ENCODE measurements at regions not wholly inside any gene's neighbourhood (a gene's known extent, or its start where the extent isn't known, plus 50 kb on each side); places are given as distances from the start of the nearest gene placed in this dataset.

DNA sequence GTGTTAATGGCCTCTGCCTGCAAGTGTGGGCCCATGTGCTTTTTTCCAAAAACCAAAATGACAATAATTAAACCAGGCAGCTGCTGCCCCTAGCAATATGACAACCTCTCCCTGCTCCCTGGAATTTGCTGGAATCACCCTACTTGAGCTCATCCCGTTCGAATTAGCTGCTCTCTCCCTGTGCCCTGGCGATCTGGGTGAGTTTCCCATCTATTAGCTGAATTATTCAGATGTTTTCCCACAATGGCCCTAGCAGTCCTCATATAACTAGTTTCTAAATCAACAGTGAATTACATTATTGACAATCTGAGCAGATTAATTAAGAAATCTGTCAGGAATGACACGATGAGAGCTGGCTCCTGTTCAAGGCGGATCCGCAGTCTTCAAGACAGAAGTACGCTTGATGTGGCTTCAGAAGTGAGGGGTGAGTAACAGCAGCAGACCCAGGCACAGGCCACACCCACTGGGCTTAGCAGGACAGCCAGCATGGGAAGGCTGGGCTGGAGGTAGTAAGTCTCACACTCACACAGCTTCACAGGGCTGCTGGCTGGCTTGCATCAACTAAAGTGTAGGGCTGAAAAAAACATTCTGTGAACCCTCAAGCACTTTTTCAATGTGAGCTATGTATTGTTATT lies 366.2 kb upstream of the ID2 start:
- no peaks in the 10 kb centered on the region for H3K36me3 ChIP-seq (ENCODE audit: control insufficient read depth in 2 of 2, insufficient read depth in 1 of 2, low read length in 2 of 2)
- no peak overlapping the region for H3K4me3 ChIP-seq (ENCODE audit: low read depth, low read length)
- ChIA-PET POLR2A (interaction anchor here (0.5 to 1.5 kb wide), 2 partner anchors 59 to 366 kb away, joined by 3 to 6 read pairs; partner anchors contain the start of gene ID2), CTCF (interaction anchor here (1.1 kb wide), 1 partner anchor 9 kb away, joined by 3 read pairs; no protein-coding TSS in a partner anchor)
- TF ChIP-seq TRIM28 (IDR thresholded peaks at IDR 0.05; ENCODE audit: borderline replicate concordance, low read length), result 0 out of 2 replicates have a peak, but pooled peaks have one; percentile 13
- no peak for TF ChIP-seq BCL11B (tag by site-specific recombination; IDR thresholded peaks at IDR 0.05; ENCODE audit: low read depth)
- no peak overlapping the region for H3K27ac ChIP-seq (ENCODE audit: extremely low read depth, low read depth, low read length)
- H3K4me1 ChIP-seq (ENCODE audit: control insufficient read depth, insufficient read depth, low read length), result peaks cover 3% of the 10 kb centered on the region; the same call in 1 of the 2 replicates
- H3K9me3 ChIP-seq (ENCODE audit: control insufficient read depth, insufficient read depth, low read depth, low read length), result no peaks in the 10 kb centered on the region

DNA sequence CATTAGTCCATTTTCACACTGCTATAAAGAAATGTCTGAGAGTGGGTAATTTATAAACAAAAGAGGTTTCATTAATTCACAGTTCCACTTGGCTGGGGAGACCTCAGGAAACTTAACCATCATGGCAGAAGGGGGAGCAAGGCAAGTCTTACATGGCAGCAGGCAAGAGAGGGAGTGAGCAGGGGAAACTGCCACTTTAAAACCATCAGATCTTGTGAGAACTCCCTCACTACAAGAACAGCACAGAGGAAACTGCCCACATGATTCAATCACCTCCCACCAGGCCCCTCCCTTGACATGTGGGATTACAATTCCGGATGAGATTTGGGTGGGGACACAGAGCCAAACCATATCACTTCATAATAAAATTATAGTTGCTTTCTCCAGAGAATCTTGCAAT lies 365.5 kb upstream of the ID2 start:
- Histone ChIP-seq H3K9me3 (ENCODE audit: control insufficient read depth, insufficient read depth, low read depth, low read length) (no peaks in the 10 kb centered on the region), H3K36me3 (ENCODE audit: control insufficient read depth in 2 of 2, insufficient read depth in 1 of 2, low read length in 2 of 2) (no peaks in the 10 kb centered on the region), H3K4me1 (ENCODE audit: control insufficient read depth, insufficient read depth, low read length) (peaks cover 3% of the 10 kb centered on the region; the same call in 1 of the 2 replicates), H3K27ac (ENCODE audit: extremely low read depth, low read depth, low read length) (no peak overlapping the region), H3K4me3 (ENCODE audit: low read depth, low read length) (no peak overlapping the region)
- TF ChIP-seq, protein P1, sequence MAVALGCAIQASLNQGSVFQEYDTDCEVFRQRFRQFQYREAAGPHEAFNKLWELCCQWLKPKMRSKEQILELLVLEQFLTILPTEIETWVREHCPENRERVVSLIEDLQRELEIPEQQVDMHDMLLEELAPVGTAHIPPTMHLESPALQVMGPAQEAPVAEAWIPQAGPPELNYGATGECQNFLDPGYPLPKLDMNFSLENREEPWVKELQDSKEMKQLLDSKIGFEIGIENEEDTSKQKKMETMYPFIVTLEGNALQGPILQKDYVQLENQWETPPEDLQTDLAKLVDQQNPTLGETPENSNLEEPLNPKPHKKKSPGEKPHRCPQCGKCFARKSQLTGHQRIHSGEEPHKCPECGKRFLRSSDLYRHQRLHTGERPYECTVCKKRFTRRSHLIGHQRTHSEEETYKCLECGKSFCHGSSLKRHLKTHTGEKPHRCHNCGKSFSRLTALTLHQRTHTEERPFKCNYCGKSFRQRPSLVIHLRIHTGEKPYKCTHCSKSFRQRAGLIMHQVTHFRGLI (tag by site-specific recombination; IDR thresholded peaks at IDR 0.05), result no peak
- TF ChIP-seq SETDB1 (IDR thresholded peaks at IDR 0.05; ENCODE audit: insufficient read length, low read length), result peak; percentile 38
- CTCF ChIA-PET, result no interaction called here
- POLR2A ChIA-PET, result interaction anchor here (1.5 kb wide), 1 partner anchor 366 kb away, joined by 6 read pairs; the partner anchor contains the start of gene ID2

DNA sequence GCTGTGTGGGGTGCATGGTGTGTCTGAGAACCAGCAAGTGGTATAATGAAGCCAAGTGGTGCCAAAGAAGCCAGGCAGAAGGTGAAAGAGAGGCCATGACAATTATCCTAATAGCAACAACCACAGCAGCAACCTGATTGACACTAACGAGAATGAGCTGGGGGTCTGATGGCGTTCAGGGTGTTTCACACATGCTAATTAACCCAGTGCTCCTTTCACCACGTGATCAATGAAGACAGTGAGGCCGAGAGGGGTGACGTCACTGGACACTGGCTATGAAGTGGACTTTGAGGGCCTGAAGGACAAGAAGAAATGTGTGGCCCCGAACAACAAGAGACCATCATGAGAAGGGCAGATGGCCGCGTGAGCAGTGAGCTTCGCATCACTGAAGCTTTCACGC lies 364.4 kb upstream of the ID2 start:
- Histone ChIP-seq H3K4me1 (ENCODE audit: control insufficient read depth, insufficient read depth, low read length) (peaks cover 3% of the 10 kb centered on the region; the same call in 1 of the 2 replicates), H3K36me3 (ENCODE audit: control insufficient read depth in 2 of 2, insufficient read depth in 1 of 2, low read length in 2 of 2) (no peaks in the 10 kb centered on the region), H3K4me3 (ENCODE audit: low read depth, low read length) (no peak overlapping the region), H3K9me3 (ENCODE audit: control insufficient read depth, insufficient read depth, low read depth, low read length) (no peaks in the 10 kb centered on the region), H3K27ac (ENCODE audit: extremely low read depth, low read depth, low read length) (no peak overlapping the region)
- CTCF ChIA-PET, result no interaction called here
- POLR2A ChIA-PET, result no interaction called here
- TF ChIP-seq, protein P2, sequence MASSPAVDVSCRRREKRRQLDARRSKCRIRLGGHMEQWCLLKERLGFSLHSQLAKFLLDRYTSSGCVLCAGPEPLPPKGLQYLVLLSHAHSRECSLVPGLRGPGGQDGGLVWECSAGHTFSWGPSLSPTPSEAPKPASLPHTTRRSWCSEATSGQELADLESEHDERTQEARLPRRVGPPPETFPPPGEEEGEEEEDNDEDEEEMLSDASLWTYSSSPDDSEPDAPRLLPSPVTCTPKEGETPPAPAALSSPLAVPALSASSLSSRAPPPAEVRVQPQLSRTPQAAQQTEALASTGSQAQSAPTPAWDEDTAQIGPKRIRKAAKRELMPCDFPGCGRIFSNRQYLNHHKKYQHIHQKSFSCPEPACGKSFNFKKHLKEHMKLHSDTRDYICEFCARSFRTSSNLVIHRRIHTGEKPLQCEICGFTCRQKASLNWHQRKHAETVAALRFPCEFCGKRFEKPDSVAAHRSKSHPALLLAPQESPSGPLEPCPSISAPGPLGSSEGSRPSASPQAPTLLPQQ (tag by site-specific recombination; IDR thresholded peaks at IDR 0.05), result no peak
- no peak for TF ChIP-seq ZNF585B (tag by site-specific recombination; IDR thresholded peaks at IDR 0.05)
- TF ChIP-seq, protein P3, sequence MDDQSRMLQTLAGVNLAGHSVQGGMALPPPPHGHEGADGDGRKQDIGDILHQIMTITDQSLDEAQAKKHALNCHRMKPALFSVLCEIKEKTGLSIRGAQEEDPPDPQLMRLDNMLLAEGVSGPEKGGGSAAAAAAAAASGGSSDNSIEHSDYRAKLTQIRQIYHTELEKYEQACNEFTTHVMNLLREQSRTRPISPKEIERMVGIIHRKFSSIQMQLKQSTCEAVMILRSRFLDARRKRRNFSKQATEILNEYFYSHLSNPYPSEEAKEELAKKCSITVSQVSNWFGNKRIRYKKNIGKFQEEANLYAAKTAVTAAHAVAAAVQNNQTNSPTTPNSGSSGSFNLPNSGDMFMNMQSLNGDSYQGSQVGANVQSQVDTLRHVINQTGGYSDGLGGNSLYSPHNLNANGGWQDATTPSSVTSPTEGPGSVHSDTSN (CRISPR knock-in tag; IDR thresholded peaks at IDR 0.05), result no peak
- TF ChIP-seq, protein P4, sequence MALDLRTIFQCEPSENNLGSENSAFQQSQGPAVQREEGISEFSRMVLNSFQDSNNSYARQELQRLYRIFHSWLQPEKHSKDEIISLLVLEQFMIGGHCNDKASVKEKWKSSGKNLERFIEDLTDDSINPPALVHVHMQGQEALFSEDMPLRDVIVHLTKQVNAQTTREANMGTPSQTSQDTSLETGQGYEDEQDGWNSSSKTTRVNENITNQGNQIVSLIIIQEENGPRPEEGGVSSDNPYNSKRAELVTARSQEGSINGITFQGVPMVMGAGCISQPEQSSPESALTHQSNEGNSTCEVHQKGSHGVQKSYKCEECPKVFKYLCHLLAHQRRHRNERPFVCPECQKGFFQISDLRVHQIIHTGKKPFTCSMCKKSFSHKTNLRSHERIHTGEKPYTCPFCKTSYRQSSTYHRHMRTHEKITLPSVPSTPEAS (tag by site-specific recombination; IDR thresholded peaks at IDR 0.05), result no peak
- TF ChIP-seq BCL11B (tag by site-specific recombination; IDR thresholded peaks at IDR 0.05; ENCODE audit: low read depth), result no peak
- TF ChIP-seq, protein P5, sequence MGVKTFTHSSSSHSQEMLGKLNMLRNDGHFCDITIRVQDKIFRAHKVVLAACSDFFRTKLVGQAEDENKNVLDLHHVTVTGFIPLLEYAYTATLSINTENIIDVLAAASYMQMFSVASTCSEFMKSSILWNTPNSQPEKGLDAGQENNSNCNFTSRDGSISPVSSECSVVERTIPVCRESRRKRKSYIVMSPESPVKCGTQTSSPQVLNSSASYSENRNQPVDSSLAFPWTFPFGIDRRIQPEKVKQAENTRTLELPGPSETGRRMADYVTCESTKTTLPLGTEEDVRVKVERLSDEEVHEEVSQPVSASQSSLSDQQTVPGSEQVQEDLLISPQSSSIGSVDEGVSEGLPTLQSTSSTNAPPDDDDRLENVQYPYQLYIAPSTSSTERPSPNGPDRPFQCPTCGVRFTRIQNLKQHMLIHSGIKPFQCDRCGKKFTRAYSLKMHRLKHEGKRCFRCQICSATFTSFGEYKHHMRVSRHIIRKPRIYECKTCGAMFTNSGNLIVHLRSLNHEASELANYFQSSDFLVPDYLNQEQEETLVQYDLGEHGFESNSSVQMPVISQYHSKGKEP (tag by site-specific recombination; IDR thresholded peaks at IDR 0.05), result no peak
- TF ChIP-seq ZBTB20 (tag by site-specific recombination; IDR thresholded peaks at IDR 0.05), result no peak
- TF ChIP-seq, protein P6, sequence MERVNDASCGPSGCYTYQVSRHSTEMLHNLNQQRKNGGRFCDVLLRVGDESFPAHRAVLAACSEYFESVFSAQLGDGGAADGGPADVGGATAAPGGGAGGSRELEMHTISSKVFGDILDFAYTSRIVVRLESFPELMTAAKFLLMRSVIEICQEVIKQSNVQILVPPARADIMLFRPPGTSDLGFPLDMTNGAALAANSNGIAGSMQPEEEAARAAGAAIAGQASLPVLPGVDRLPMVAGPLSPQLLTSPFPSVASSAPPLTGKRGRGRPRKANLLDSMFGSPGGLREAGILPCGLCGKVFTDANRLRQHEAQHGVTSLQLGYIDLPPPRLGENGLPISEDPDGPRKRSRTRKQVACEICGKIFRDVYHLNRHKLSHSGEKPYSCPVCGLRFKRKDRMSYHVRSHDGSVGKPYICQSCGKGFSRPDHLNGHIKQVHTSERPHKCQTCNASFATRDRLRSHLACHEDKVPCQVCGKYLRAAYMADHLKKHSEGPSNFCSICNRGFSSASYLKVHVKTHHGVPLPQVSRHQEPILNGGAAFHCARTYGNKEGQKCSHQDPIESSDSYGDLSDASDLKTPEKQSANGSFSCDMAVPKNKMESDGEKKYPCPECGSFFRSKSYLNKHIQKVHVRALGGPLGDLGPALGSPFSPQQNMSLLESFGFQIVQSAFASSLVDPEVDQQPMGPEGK (tag by site-specific recombination; IDR thresholded peaks at IDR 0.05), result no peak
- TF ChIP-seq ZNF221 (tag by site-specific recombination; IDR thresholded peaks at IDR 0.05; ENCODE audit: borderline replicate concordance), result no peak
- TF ChIP-seq, protein P7, sequence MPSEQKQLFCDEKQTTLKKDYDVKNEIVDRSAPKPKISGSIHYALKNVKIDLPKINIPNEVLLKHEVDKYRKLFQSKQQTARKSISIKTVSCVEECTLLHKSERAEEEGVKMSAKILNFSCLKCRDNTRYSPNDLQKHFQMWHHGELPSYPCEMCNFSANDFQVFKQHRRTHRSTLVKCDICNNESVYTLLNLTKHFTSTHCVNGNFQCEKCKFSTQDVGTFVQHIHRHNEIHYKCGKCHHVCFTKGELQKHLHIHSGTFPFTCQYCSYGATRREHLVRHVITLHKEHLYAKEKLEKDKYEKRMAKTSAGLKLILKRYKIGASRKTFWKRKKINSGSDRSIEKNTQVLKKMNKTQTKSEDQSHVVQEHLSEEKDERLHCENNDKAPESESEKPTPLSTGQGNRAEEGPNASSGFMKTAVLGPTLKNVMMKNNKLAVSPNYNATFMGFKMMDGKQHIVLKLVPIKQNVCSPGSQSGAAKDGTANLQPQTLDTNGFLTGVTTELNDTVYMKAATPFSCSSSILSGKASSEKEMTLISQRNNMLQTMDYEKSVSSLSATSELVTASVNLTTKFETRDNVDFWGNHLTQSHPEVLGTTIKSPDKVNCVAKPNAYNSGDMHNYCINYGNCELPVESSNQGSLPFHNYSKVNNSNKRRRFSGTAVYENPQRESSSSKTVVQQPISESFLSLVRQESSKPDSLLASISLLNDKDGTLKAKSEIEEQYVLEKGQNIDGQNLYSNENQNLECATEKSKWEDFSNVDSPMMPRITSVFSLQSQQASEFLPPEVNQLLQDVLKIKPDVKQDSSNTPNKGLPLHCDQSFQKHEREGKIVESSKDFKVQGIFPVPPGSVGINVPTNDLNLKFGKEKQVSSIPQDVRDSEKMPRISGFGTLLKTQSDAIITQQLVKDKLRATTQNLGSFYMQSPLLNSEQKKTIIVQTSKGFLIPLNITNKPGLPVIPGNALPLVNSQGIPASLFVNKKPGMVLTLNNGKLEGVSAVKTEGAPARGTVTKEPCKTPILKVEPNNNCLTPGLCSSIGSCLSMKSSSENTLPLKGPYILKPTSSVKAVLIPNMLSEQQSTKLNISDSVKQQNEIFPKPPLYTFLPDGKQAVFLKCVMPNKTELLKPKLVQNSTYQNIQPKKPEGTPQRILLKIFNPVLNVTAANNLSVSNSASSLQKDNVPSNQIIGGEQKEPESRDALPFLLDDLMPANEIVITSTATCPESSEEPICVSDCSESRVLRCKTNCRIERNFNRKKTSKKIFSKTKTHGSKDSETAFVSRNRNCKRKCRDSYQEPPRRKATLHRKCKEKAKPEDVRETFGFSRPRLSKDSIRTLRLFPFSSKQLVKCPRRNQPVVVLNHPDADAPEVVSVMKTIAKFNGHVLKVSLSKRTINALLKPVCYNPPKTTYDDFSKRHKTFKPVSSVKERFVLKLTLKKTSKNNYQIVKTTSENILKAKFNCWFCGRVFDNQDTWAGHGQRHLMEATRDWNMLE (tag by site-specific recombination; conservative IDR thresholded peaks at IDR 0.05; ENCODE audit: low read depth), result no peak
- no peak for TF ChIP-seq KLF16 (tag by site-specific recombination; IDR thresholded peaks at IDR 0.05)
